CD4-positive, alpha-beta T cell treated with Interleukin-21 for 1 hour (primary cell): ENCODE measurements at regions not wholly inside any gene's neighbourhood (a gene's known extent, or its start where the extent isn't known, plus 50 kb on each side); places are given as distances from the start of the nearest gene placed in this dataset.

Experiments used
- DNase-seq: peaks from one replicate; pipeline ENCODE4 v3.0.0-alpha.2; 2020

GRCh38 chr2:38202713-38203445 is 126.9 kb upstream of the CYP1B1 start:
- no peak for DNase-seq

- DNase-seq = no peak
Observed at GRCh38 chr2:38201784-38202183, 125.8 kb upstream of the CYP1B1 start.

GRCh38 chr2:38200598-38200997 is 124.6 kb upstream of the CYP1B1 start:
- no peak for DNase-seq

GRCh38 chr2:38199127-38199526 is 123.2 kb upstream of the CYP1B1 start:
- DNase-seq = no peak

- DNase-seq = no peak
Observed at GRCh38 chr2:38194751-38195150, 118.8 kb upstream of the CYP1B1 start.

- DNase-seq = no peak
Observed at GRCh38 chr2:38192976-38193375, 117.0 kb upstream of the CYP1B1 start.

GRCh38 chr2:38192046-38192445 is 116.1 kb upstream of the CYP1B1 start:
- DNase-seq = no peak

- no peak for DNase-seq
Observed at GRCh38 chr2:38191516-38191915, 115.6 kb upstream of the CYP1B1 start.

- no peak for DNase-seq
Observed at GRCh38 chr2:38190542-38191218, 114.7 kb upstream of the CYP1B1 start.

GRCh38 chr2:38187541-38188011 is 111.6 kb upstream of the CYP1B1 start:
- DNase-seq = no peak

- DNase-seq = no peak
Observed at GRCh38 chr2:38185012-38185491, 109.1 kb upstream of the CYP1B1 start.

- DNase-seq = no peak
Observed at GRCh38 chr2:38182492-38183003, 106.6 kb upstream of the CYP1B1 start.

- no peak for DNase-seq
Observed at GRCh38 chr2:38181806-38182491, 106.0 kb upstream of the CYP1B1 start.

GRCh38 chr2:38180754-38181153 is 104.8 kb upstream of the CYP1B1 start:
- no peak for DNase-seq

- DNase-seq = no peak
Observed at GRCh38 chr2:38178556-38179419, 102.8 kb upstream of the CYP1B1 start.

GRCh38 chr2:38178119-38178518 is 102.2 kb upstream of the CYP1B1 start:
- DNase-seq = no peak

GRCh38 chr2:38176619-38177021 is 100.7 kb upstream of the CYP1B1 start:
- no peak for DNase-seq

- DNase-seq = no peak
Observed at GRCh38 chr2:38174646-38175423, 98.9 kb upstream of the CYP1B1 start.

- DNase-seq = no peak
Observed at GRCh38 chr2:38174131-38174530, 98.2 kb upstream of the CYP1B1 start.

- DNase-seq = no peak
Observed at GRCh38 chr2:38173683-38174082, 97.7 kb upstream of the CYP1B1 start.

- DNase-seq = no peak
Observed at GRCh38 chr2:38171208-38171855, 95.4 kb upstream of the CYP1B1 start.
